ENCODE measurements at regions not wholly inside any gene's neighbourhood (a gene's known extent, or its start where the extent isn't known, plus 50 kb on each side); places are given as distances from the start of the nearest gene placed in this dataset.

DNA sequence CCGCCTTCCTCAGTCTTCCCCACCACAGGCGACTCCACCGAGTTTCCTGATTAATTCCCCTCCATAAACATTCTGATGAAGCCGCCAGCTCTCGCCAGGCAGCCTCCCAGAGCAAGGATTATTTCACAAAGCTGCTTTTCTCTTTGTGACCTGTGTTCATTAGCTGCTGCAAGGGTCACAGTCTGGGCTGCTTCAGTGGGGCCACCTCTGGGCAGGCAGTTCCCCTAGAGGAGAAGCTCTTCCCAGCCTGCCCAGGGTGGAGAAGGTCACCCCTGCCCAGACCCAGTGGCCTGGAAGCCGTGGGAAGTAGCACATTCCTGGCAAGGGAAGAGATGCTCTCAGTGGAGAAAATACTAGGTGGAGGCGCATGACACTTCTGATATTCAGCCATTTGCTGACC lies 58.4 kb upstream of the RAPGEF1 start:
- no peaks in the 10 kb centered on the region for H3K9me3 Mint-ChIP-seq (ENCODE audit: low read depth)
- H3K27ac Mint-ChIP-seq = no peak overlapping the region
- no peaks in the 10 kb centered on the region for H3K4me1 Mint-ChIP-seq (ENCODE audit: low read depth)
- peaks cover 46% of the 10 kb centered on the region for H3K27me3 Mint-ChIP-seq
- no peak for DNase-seq (ENCODE audit: low spot score, unreplicated experiment)
- no peaks in the 10 kb centered on the region for H3K36me3 Mint-ChIP-seq (ENCODE audit: insufficient read depth)
- TF ChIP-seq, protein P1, sequence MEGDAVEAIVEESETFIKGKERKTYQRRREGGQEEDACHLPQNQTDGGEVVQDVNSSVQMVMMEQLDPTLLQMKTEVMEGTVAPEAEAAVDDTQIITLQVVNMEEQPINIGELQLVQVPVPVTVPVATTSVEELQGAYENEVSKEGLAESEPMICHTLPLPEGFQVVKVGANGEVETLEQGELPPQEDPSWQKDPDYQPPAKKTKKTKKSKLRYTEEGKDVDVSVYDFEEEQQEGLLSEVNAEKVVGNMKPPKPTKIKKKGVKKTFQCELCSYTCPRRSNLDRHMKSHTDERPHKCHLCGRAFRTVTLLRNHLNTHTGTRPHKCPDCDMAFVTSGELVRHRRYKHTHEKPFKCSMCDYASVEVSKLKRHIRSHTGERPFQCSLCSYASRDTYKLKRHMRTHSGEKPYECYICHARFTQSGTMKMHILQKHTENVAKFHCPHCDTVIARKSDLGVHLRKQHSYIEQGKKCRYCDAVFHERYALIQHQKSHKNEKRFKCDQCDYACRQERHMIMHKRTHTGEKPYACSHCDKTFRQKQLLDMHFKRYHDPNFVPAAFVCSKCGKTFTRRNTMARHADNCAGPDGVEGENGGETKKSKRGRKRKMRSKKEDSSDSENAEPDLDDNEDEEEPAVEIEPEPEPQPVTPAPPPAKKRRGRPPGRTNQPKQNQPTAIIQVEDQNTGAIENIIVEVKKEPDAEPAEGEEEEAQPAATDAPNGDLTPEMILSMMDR (IDR thresholded peaks at IDR 0.05; ENCODE audit: unreplicated experiment) = no peak
- H3K4me3 Mint-ChIP-seq (ENCODE audit: low read depth) = no peak overlapping the region

DNA sequence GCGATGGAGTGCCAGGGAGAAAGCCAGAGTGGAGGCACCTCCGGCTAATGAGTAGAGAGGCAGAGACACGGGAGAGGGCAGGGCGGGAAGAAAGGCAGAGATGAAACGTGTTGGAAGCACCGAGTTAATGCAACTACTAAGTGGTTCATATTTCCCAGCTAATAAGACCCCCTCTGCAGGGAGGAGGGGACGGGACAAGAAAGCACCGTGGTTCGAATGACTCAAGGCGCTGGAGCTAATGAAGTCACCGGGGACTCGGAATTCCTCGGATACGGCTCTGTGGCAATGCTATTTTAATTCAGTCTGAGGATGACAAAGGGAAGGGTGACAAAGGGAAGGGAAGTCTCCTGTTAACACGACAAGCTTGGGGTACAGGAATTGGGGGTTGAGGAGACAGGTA lies 54.5 kb upstream of the RAPGEF1 start:
- Mint-ChIP-seq H3K27me3 (peaks cover 45% of the 10 kb centered on the region), H3K27ac (no peak overlapping the region), H3K9me3 (ENCODE audit: low read depth) (peaks cover 3% of the 10 kb centered on the region), H3K36me3 (ENCODE audit: insufficient read depth) (no peaks in the 10 kb centered on the region), H3K4me1 (ENCODE audit: low read depth) (no peaks in the 10 kb centered on the region), H3K4me3 (ENCODE audit: low read depth) (no peak overlapping the region)
- TF ChIP-seq, protein P1 (IDR thresholded peaks at IDR 0.05; ENCODE audit: unreplicated experiment) = no peak
- no peak for DNase-seq (ENCODE audit: low spot score, unreplicated experiment)

DNA sequence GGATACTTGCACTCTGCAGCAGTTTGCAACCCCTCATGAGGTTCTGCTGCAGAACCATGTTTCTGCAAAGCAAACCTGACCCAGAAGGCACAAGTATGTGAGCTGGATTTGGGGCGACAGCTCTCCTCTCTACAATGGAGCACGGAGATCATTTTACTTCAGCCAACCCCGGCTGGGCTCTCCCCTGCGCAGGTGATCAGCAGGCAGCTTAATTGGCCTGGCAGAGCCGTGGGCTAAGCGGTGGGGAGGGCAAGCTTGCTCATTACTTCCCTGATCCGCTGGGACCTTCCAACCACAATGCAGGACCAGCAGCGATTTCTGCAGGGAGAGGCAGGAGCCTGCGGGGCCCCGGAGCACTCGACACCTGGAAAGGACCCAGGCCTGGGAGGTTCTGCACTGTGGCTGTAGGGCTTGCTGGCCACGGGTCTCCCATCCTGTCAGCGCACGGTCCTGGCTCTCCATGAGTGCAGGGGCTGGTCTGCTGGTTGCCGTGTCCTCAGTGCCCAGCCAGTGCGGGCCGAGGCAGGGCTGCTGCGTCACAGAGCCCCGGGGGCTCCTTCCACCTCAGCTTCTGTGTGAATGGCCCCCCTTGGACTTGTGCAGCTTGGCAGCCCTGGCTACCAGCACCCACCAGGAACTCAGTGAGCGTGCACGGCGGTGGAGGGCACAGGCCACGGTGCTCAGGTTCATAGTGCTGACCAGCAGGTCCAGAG lies 51.8 kb upstream of the RAPGEF1 start:
- Mint-ChIP-seq H3K9me3 (ENCODE audit: low read depth) (peaks cover 3% of the 10 kb centered on the region), H3K27me3 (peaks cover 45% of the 10 kb centered on the region), H3K4me3 (ENCODE audit: low read depth) (no peak overlapping the region), H3K36me3 (ENCODE audit: insufficient read depth) (no peaks in the 10 kb centered on the region), H3K27ac (no peak overlapping the region), H3K4me1 (ENCODE audit: low read depth) (no peaks in the 10 kb centered on the region)
- DNase-seq (ENCODE audit: low spot score, unreplicated experiment) = no peak
- TF ChIP-seq, protein P1 (IDR thresholded peaks at IDR 0.05; ENCODE audit: unreplicated experiment) = no peak

Measured in progenitor cell of endocrine pancreas (in vitro differentiated cells).